Peyer's patch (tissue), 4 donors: ENCODE measurements at regions not wholly inside any gene's neighbourhood (a gene's known extent, or its start where the extent isn't known, plus 50 kb on each side); places are given as distances from the start of the nearest gene placed in this dataset.

Experiments
- POLR2A ChIP-seq, 2 donors: fragments of 450-650 bp; IDR thresholded peaks; one replicate each; pipeline ENCODE4 v1.5.1; 2017; ENCODE audit warnings: antibody characterized with exemption in 2 of 2, mild to moderate bottlenecking in 2 of 2, moderate library complexity in 2 of 2
- TF ChIP-seq, protein P1 (sequence below), 6 experiments: fragments of 450-650 bp in 4 of 6; fragments of 200-600 bp in 2 of 6; sonication (generic) in 1 of 6; IDR thresholded peaks; one replicate each; pipeline ENCODE4 v1.5.1; 2017 to 2019; ENCODE audit warnings: antibody characterized with exemption in 6 of 6, mild to moderate bottlenecking in 3 of 6, moderate library complexity in 1 of 6

- TF ChIP-seq, protein P1, sequence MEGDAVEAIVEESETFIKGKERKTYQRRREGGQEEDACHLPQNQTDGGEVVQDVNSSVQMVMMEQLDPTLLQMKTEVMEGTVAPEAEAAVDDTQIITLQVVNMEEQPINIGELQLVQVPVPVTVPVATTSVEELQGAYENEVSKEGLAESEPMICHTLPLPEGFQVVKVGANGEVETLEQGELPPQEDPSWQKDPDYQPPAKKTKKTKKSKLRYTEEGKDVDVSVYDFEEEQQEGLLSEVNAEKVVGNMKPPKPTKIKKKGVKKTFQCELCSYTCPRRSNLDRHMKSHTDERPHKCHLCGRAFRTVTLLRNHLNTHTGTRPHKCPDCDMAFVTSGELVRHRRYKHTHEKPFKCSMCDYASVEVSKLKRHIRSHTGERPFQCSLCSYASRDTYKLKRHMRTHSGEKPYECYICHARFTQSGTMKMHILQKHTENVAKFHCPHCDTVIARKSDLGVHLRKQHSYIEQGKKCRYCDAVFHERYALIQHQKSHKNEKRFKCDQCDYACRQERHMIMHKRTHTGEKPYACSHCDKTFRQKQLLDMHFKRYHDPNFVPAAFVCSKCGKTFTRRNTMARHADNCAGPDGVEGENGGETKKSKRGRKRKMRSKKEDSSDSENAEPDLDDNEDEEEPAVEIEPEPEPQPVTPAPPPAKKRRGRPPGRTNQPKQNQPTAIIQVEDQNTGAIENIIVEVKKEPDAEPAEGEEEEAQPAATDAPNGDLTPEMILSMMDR (IDR thresholded peaks at IDR 0.05): no peak
- TF ChIP-seq POLR2A (IDR thresholded peaks at IDR 0.05): no peak
Measured at GRCh38 chr18:70415823-70416488, 127.1 kb downstream of the SOCS6 start.
